Glutamatergic neuron (in vitro differentiated cells): ENCODE measurements at regions not wholly inside any gene's neighbourhood (a gene's known extent, or its start where the extent isn't known, plus 50 kb on each side); places are given as distances from the start of the nearest gene placed in this dataset.

ENCODE experiments used
- DNase-seq: peaks from one replicate; pipeline ENCODE4 v3.0.0; 2022
- H3K27ac Mint-ChIP-seq: one replicate; pipeline ENCODE4 v1.8.0; 2020; ENCODE audit warnings: mild to moderate bottlenecking, mixed read lengths, inconsistent platforms; ENCODE audit not compliant: unreplicated experiment
- H3K27me3 Mint-ChIP-seq: one replicate; pipeline ENCODE4 v1.8.0; 2020; ENCODE audit warnings: mild to moderate bottlenecking, moderate library complexity, mixed read lengths, inconsistent platforms; ENCODE audit not compliant: unreplicated experiment
- H3K36me3 Mint-ChIP-seq: one replicate; pipeline ENCODE4 v1.8.0; 2020; ENCODE audit warnings: mild to moderate bottlenecking, mixed read lengths, inconsistent platforms; ENCODE audit not compliant: unreplicated experiment
- H3K4me1 Mint-ChIP-seq: one replicate; pipeline ENCODE4 v1.8.0; 2020; ENCODE audit warnings: mild to moderate bottlenecking, low read depth, mixed read lengths, inconsistent platforms; ENCODE audit not compliant: unreplicated experiment
- H3K4me3 Mint-ChIP-seq: one replicate; pipeline ENCODE4 v1.8.0; 2020; ENCODE audit warnings: mild to moderate bottlenecking, mixed read lengths, inconsistent platforms; ENCODE audit not compliant: unreplicated experiment
- H3K9me3 Mint-ChIP-seq: one replicate; pipeline ENCODE4 v1.8.0; 2020; ENCODE audit warnings: mild to moderate bottlenecking, moderate library complexity, mixed read lengths, inconsistent platforms; ENCODE audit not compliant: unreplicated experiment
- TF ChIP-seq, protein P1 (sequence below): fragments of 200-600 bp; sonication (generic); IDR thresholded peaks from one replicate; pipeline ENCODE4 v1.5.0; 2021; ENCODE audit not compliant: partially characterized antibody, unreplicated experiment

DNA sequence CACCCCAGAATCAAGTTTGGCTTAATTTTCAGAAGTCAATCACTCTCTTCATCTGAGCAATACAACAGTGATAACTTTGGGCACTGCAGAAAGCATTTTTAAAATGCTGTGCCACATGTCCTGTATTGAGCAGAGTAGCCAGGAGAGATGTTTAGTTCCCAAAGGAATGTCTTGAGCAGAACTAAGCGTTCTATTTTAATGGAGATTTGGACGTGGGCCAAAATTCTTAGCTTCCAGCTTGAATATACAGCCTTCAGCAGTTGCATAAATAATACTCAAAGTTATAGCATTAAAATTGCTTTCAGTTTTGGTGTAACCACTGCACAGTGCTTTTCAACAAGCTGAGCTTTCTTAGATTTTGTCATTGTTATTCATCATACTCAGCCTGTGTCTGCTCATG is 679.2 kb downstream of the NLGN4X start:
- H3K27ac Mint-ChIP-seq, result no peak overlapping the region
- no peaks in the 10 kb centered on the region for H3K4me1 Mint-ChIP-seq
- H3K27me3 Mint-ChIP-seq, result no peaks in the 10 kb centered on the region
- no peak for DNase-seq
- H3K9me3 Mint-ChIP-seq, result no peaks in the 10 kb centered on the region
- H3K4me3 Mint-ChIP-seq, result no peak overlapping the region
- TF ChIP-seq, protein P1, sequence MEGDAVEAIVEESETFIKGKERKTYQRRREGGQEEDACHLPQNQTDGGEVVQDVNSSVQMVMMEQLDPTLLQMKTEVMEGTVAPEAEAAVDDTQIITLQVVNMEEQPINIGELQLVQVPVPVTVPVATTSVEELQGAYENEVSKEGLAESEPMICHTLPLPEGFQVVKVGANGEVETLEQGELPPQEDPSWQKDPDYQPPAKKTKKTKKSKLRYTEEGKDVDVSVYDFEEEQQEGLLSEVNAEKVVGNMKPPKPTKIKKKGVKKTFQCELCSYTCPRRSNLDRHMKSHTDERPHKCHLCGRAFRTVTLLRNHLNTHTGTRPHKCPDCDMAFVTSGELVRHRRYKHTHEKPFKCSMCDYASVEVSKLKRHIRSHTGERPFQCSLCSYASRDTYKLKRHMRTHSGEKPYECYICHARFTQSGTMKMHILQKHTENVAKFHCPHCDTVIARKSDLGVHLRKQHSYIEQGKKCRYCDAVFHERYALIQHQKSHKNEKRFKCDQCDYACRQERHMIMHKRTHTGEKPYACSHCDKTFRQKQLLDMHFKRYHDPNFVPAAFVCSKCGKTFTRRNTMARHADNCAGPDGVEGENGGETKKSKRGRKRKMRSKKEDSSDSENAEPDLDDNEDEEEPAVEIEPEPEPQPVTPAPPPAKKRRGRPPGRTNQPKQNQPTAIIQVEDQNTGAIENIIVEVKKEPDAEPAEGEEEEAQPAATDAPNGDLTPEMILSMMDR, result no peak
- H3K36me3 Mint-ChIP-seq, result no peaks in the 10 kb centered on the region

DNA sequence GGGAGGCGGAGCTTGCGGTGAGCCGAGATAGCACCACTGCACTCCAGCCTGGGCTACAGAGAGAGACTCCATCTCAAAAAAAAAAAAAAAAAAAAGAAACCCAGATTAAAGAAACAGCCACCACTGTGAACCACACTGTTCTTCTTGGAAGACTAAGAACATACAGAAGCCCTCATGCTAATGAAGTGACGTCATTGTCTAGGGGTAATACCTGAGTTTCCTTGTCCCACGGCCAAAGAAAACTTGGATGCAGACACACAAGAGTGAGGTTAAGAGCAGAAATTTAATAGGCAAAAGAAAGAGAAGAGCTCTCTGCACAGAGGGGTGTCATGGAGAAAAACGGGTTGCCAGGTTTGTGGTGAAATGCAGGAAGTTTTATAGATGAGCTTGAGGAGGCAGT is 691.6 kb downstream of the NLGN4X start:
- Mint-ChIP-seq H3K9me3 (no peaks in the 10 kb centered on the region), H3K27ac (no peak overlapping the region), H3K4me3 (no peak overlapping the region), H3K36me3 (no peaks in the 10 kb centered on the region), H3K4me1 (no peaks in the 10 kb centered on the region), H3K27me3 (no peaks in the 10 kb centered on the region)
- no peak for DNase-seq
- TF ChIP-seq, protein P1, result no peak

GRCh38 chrX:5536261-5536660 is 692.4 kb downstream of the NLGN4X start:
- TF ChIP-seq, protein P1, result no peak
- Mint-ChIP-seq H3K9me3 (no peaks in the 10 kb centered on the region), H3K4me3 (no peak overlapping the region), H3K27ac (no peak overlapping the region), H3K27me3 (no peaks in the 10 kb centered on the region), H3K4me1 (no peaks in the 10 kb centered on the region), H3K36me3 (no peaks in the 10 kb centered on the region)
- no peak for DNase-seq

- H3K4me1 Mint-ChIP-seq, result no peaks in the 10 kb centered on the region
- H3K36me3 Mint-ChIP-seq, result no peaks in the 10 kb centered on the region
- H3K27ac Mint-ChIP-seq, result no peak overlapping the region
- H3K27me3 Mint-ChIP-seq, result no peaks in the 10 kb centered on the region
- TF ChIP-seq, protein P1, result no peak
- DNase-seq, result no peak
- H3K9me3 Mint-ChIP-seq, result no peaks in the 10 kb centered on the region
- H3K4me3 Mint-ChIP-seq, result no peak overlapping the region
Observed at GRCh38 chrX:5528057-5528456, 700.6 kb downstream of the NLGN4X start.

DNA sequence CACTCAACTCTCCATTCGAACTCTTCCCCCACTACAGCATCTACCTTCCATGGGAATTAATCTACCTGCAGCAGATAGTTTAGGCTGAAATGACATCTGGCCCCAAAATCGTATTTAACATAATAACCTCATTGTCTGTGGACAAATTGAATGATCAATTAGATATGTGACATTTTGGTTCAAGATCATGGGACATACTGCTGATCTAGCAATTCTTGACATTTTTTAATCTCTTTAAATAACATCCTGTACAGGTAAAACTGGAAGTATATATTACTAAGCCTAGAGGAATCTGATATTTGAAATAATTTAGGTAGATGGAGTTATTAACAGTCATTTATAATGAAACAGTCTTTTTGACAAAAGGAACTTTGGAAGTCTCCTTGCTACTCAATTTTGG is 702.5 kb downstream of the NLGN4X start:
- H3K27me3 Mint-ChIP-seq, result no peaks in the 10 kb centered on the region
- no peak overlapping the region for H3K27ac Mint-ChIP-seq
- TF ChIP-seq, protein P1, result no peak
- no peaks in the 10 kb centered on the region for H3K9me3 Mint-ChIP-seq
- no peak overlapping the region for H3K4me3 Mint-ChIP-seq
- no peak for DNase-seq
- H3K36me3 Mint-ChIP-seq, result no peaks in the 10 kb centered on the region
- H3K4me1 Mint-ChIP-seq, result no peaks in the 10 kb centered on the region
